Right renal cortex interstitium (tissue), 3 donors: ENCODE measurements at regions not wholly inside any gene's neighbourhood (a gene's known extent, or its start where the extent isn't known, plus 50 kb on each side); places are given as distances from the start of the nearest gene placed in this dataset.

Experiments
- DNase-seq, 3 donors: peaks; one replicate each; pipeline ENCODE4 v3.0.0-alpha.2; 2013; ENCODE audit warnings: low read depth in 3 of 3, low spot score in 2 of 3

DNA sequence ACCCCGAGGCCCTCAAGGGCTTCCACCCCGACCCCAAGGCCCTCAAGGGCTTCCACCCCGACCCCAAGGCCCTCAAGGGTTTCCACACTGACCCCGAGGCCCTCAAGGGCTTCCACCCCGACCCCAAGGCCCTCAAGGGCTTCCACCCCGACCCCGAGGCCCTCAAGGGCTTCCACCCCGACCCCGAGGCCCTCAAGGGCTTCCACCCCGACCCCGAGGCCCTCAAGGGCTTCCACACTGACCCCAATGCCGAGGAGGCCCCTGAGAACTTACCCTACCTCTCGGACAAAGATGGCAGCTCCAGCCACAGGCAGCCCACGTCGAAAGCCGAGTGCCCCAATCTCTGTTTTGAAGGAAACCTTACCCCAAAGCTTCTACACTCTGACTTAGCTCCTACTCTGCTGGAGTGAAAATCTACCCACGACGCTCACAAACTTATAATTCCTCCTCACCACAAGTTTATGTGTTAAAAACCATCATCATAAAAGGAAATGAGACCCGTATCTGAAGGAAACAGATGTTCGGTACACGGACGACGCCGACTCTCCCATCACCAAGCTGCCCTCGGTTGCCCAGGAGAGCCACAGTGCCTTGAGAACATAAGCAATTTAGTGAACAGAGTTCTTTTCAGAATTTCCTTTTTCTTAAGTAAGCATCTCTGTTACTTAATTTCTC, 61.2 kb upstream of the RPH3AL start:
- no peak for DNase-seq

DNA sequence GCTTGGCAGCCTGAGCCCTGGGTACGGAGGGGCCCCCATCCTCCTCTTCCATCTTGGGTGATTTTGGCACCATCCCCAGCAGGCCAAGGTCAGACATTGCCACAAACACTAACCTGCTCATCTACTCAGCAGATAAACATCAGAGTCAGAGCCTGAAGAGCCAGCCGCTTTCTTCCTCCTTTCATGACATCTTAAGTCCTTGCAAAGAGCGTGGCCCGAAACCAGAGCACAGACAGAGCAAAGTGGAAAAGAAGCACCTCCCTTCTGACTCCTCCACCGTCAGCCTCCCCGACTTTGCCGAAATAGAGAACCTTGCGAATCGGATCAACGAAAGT, 60.4 kb upstream of the RPH3AL start:
- DNase-seq = no peak

DNA sequence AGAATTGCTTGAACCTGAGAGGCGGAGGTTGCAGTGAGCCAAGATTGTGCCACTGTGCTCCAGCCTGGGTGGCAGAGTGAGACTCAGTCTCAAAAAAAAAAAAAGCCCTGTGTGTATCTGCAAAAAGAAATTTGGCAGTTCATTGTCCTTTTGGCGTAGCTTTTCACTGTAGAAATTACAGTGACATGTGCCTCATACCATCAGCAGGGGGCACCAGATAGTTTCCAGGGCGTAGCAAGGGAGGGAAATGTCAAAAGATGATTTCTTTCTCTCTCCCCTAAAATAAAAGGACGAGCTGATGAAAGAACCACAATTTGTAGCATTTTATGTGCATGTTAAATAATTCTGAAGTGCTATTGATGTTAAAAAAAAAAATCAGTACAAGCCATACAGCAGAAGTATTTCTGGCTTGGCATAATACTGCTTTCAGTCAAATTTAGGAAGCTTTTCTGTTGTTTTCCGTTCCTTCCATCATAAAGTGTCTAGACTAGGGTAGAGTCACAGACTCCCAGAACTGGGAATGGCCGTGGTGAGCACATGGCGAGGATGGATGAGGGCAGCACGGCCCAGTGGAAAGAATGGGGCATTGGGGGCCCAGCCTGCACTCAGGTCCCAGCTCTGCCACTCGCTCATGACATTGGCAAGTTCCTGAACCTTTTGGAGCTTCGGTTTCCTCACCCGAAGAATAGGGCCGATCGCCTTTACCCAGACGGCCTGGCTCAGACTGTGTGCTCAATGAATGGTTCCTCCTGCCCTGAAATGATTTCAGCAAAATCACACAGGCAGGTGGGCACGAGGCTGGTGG, 59.8 kb upstream of the RPH3AL start:
- DNase-seq = peak in 1 of 3 donors; percentile 38

DNA sequence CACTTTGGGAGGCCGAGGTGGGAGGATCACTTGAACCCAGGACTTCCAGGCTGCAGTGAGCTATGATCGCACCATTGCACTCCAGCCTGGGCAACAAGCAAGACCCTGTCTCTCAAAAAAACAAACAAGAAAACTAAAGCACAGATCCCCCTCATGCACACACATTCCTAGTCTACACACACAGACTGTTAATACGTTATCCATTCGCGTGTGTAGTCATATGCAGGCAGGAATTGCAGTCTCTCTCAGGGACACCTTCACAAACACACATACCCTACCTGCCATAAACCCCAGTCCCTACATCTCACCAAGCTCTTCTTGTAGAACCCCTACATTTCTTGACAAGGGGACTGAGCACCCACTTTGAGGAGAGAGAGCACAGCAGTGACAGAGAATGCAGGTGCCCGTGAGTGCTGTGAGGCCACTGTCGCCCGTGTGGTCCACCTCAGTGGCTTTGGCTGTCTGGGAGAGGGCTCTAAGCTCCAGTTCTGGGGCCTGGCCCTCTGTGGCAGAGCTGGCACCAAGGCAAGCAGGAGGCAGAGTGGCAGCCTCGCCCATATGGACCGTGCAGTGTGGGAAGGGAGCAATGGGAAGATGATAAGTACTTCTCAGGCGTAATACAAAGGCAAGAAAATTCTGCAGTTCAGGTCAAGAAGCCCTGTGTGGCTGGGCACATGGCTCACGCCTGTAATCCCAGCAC, 59.0 kb upstream of the RPH3AL start:
- DNase-seq = no peak

DNA sequence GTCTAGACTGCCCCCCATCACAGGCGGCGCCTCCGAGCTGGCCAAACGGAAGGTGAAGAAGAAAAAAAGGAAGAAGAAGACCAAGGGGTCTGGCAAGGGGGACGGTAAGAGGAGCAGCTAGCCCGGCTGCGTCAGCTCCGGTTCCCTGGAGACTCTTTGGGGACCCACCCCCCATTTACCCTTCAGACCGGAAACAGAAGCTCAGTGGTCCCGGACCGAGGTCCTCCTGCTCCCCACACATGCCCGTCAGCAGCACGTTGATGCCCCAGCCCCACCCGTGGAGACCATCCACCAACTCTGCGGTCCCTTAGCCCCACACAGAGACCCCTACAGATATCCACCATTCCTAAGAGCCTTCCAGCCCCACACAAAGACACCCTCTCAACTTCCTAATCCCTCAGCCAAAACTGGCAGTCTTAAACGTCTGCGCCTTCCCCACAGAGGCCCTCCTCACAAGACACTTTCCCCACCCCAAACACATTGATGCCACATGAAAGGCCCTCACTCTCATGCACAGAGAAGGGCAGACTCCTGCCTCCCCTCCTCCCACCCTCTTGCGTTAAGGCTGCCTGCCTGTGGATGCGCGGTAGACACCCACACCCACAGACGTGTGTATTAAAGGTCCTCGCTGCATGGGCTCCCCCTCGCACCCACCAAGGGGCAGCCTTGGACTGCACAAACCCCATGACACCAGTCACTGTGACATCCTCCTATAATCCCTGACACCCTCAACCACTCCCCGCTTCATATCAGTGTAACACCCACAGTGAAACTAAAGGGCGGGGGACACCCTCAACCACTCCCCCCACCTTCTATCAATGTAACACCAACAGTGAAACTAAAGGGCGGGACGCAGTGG, 58.2 kb upstream of the RPH3AL start:
- DNase-seq = no peak

DNA sequence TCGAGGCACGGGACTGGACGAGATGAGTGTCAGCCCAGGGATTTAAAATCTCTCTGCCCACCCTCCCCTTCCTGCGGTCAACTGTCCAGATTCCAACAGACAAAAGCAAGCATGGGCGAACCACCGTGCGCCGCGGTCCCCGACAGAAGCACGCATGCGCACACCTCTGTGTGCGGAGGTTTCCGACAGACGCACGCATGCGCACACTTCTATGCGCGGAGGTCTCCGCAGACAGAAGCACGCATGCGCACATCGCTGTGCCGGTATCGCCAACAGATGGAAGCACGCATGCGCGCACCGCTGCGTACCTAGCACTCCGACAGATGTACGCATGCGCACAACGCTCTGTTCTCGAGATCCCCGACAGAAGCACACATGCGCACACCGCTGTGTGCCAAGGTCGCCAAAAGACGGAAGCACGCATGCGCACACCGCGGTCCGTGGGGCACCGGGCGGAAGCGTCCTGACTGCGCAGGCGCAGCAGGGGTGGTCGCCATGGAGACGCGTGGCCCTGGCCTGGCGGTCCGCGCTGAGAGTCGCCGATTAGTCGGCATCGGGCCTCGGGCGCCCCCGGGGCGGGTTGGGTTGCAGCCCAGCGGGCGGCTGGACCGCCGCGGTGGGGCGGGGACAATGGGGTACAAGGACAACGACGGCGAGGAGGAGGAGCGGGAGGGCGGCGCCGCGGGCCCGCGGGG, 57.4 kb upstream of the RPH3AL start:
- peak; percentile 99 to 100 (median 99) for DNase-seq

DNA sequence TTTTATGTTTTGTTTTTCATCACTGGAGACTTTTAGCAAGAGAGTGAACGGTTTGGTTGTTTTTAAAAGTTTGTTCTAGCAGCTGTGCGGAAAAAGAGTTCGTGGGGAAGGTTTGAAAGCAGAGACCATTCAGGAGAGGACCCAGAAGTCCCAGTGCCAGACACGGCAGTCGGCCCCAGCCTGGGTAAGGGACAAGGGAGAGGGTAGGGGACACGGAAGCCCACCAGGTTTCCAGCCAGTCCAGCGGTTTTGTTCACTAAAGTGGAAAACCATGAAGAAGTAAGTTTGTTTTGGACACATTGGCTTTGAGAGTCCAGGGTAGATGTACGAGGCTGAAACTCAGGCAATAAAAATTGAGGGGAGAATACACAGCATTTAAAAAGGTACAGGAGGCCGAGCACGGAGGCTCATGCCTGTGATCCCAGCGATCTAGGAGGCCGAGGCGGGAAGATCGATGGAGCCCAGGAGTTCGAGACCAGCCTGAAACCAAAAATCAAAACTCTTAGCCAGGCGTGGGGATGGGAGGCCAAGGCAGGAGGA, 56.8 kb upstream of the RPH3AL start:
- DNase-seq = no peak

DNA sequence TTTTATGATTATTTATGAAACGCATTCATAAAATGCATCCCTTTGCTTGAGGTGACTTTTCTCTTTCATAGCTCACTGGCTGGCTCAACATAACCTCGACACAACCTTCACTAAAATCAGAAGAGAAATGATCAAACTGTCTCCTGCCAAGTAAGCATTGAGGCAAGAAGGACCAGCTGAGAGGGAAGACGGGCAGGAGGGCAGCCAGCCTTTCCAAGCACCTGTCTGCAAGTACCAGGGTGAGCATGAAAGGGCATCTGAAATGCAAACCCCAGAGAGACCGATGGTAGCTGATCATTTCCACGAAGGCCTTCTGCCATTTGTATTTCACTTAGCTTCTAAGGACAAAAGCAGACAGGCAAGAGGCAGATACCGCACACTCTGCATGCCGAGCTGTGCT, 52.1 kb upstream of the RPH3AL start:
- no peak for DNase-seq
